ENCODE measurements at regions not wholly inside any gene's neighbourhood (a gene's known extent, or its start where the extent isn't known, plus 50 kb on each side); places are given as distances from the start of the nearest gene placed in this dataset.

- no peak for DNase-seq
Observed at GRCh38 chr5:68480335-68480940, 264.9 kb downstream of the PIK3R1 start.

GRCh38 chr5:68482199-68482598 lies 266.6 kb downstream of the PIK3R1 start:
- no peak for DNase-seq

GRCh38 chr5:68484307-68485068 lies 268.9 kb downstream of the PIK3R1 start:
- no peak for DNase-seq

- no peak for DNase-seq
Observed at GRCh38 chr5:68489556-68489955, 274.0 kb downstream of the PIK3R1 start.

- DNase-seq, result peak; percentile 58
Observed at GRCh38 chr5:68490406-68490805, 274.9 kb downstream of the PIK3R1 start.

GRCh38 chr5:68494771-68495170 lies 279.2 kb downstream of the PIK3R1 start:
- DNase-seq, result no peak

- DNase-seq, result no peak
Observed at GRCh38 chr5:68499987-68500386, 284.4 kb downstream of the PIK3R1 start.

- DNase-seq, result no peak
Observed at GRCh38 chr5:68500813-68501212, 285.3 kb downstream of the PIK3R1 start.

GRCh38 chr5:68502531-68502930 lies 287.0 kb downstream of the PIK3R1 start:
- no peak for DNase-seq

GRCh38 chr5:68504306-68504705 lies 288.8 kb downstream of the PIK3R1 start:
- DNase-seq, result no peak

- DNase-seq, result no peak
Observed at GRCh38 chr5:68505917-68506860, 290.6 kb downstream of the PIK3R1 start.

GRCh38 chr5:68515514-68515913 lies 300.0 kb downstream of the PIK3R1 start:
- no peak for DNase-seq

- no peak for DNase-seq
Observed at GRCh38 chr5:68518286-68518685, 302.7 kb downstream of the PIK3R1 start.

- no peak for DNase-seq
Observed at GRCh38 chr5:68519143-68519542, 303.6 kb downstream of the PIK3R1 start.

GRCh38 chr5:68521776-68522175 lies 306.2 kb downstream of the PIK3R1 start:
- no peak for DNase-seq

GRCh38 chr5:68522863-68523262 lies 307.3 kb downstream of the PIK3R1 start:
- peak; percentile 51 for DNase-seq

- DNase-seq, result no peak
Observed at GRCh38 chr5:68528821-68529273, 313.3 kb downstream of the PIK3R1 start.

- DNase-seq, result no peak
Observed at GRCh38 chr5:68529581-68529980, 314.0 kb downstream of the PIK3R1 start.

GRCh38 chr5:68531970-68532369 lies 316.4 kb downstream of the PIK3R1 start:
- DNase-seq, result no peak

GRCh38 chr5:68533051-68533450 lies 317.5 kb downstream of the PIK3R1 start:
- no peak for DNase-seq

GRCh38 chr5:68533571-68534084 lies 318.1 kb downstream of the PIK3R1 start:
- DNase-seq, result no peak
